Stimulated activated effector memory CD8-positive, alpha-beta T cell treated with anti-CD3 and anti-CD28 coated beads, Interleukin-12 subunit alpha, Interleukin-12 subunit beta, amount 100 ng/mL, for 72 hours (primary cell): ENCODE measurements at regions not wholly inside any gene's neighbourhood (a gene's known extent, or its start where the extent isn't known, plus 50 kb on each side); places are given as distances from the start of the nearest gene placed in this dataset.

ENCODE experiments used
- ATAC-seq: fragments of 150-1000 bp; cut with Tn5 transposase; 2 replicates; pipeline ENCODE4 v1.10.0; 2021
- DNase-seq, 2 donors: peaks; one replicate each; pipeline ENCODE4 v3.0.0; 2021 to 2022; ENCODE audit warnings: low spot score in 2 of 2
- H3K27ac Mint-ChIP-seq: one replicate; pipeline ENCODE4 v1.8.0; 2022; ENCODE audit warnings: mild to moderate bottlenecking, mixed read lengths
- H3K36me3 Mint-ChIP-seq: one replicate; pipeline ENCODE4 v1.8.0; 2022; ENCODE audit warnings: mild to moderate bottlenecking, mixed read lengths
- H3K4me1 Mint-ChIP-seq: one replicate; pipeline ENCODE4 v1.8.0; 2022; ENCODE audit warnings: mixed read lengths
- H3K4me3 Mint-ChIP-seq: one replicate; pipeline ENCODE4 v1.8.0; 2022; ENCODE audit warnings: mild to moderate bottlenecking, mixed read lengths
- H3K9me3 Mint-ChIP-seq: one replicate; pipeline ENCODE4 v1.8.0; 2022; ENCODE audit warnings: mixed read lengths

DNA sequence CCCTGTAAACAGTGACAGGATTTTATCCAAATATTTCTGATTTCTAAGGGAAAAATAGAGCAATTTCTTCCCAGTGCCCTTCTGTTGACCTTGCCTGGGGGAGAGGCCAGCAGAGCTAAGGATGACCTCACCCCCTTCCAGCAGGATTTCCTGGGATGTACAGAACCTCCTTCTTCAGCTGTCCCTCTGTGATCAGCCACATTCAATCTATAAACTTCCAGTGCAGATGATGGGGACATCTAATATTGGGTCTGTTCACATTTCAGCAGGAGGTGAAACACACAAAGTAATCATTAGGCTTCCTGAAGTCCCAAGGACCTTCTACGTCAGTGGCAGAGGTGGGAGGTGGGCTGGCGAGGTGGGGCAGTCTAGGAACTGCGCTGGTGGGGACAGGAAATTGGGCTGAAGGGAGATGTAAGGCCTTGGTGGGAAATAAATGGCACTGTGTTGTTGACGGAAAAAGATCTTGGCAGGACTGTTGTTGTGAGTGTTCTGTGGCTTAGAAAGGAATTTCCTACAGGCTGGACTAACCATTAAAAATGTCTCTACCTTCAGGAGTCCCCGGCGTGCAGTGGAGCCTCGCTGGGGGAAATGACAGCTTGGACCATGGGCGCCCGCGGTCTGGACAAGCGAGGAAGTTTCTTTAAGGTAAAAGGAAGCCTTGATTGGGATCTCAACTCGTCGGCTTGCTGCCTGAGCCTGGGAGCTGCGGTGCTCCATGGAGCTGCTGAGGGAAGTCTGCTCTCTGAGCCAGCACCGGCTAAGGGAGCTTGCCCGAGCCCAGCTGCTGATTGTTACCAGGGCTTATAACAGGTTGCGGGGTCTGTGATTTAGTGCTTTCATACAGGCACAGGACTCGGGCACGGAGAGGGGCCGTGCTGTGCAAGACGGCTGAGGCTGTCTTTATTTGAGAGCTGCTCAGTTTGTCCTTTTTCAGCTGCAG lies 127.9 kb upstream of the NAA20 start:
- no peaks in the 10 kb centered on the region for H3K4me1 Mint-ChIP-seq
- no peak overlapping the region for H3K4me3 Mint-ChIP-seq
- H3K27ac Mint-ChIP-seq = no peak overlapping the region
- H3K9me3 Mint-ChIP-seq = no peaks in the 10 kb centered on the region
- ATAC-seq = no peak
- no peak for DNase-seq
- H3K36me3 Mint-ChIP-seq = no peaks in the 10 kb centered on the region

DNA sequence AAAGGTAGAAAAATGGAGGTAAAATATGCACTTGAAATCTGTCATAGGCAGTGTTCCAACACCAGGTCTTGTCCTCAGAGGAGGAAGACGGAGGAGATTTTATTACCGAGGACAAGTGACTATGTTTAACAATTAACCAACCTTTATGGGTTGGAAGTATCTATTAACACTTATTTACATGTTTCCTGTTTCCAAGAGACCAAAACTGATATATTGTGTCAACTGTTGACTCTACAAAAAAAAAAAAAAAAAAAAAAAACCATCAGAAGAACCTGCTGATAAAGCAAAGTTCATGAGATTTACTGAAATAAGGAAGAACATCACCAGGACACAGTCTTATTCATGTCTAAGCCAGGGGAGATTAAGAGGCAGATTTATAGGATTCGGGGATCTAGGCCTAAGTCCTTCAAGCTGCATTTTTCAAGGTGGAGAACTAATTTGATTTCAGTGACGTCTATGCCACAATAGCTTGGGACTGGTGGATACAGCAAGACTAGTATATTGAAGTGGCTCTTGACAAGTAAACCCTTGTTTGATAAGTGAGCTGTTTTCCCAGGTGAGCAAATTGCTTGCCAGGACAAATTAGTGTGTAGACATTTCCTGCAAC lies 126.6 kb upstream of the NAA20 start:
- Mint-ChIP-seq H3K4me3 (no peak overlapping the region), H3K27ac (no peak overlapping the region), H3K9me3 (no peaks in the 10 kb centered on the region), H3K36me3 (no peaks in the 10 kb centered on the region), H3K4me1 (no peaks in the 10 kb centered on the region)
- no peak for ATAC-seq
- DNase-seq = no peak

DNA sequence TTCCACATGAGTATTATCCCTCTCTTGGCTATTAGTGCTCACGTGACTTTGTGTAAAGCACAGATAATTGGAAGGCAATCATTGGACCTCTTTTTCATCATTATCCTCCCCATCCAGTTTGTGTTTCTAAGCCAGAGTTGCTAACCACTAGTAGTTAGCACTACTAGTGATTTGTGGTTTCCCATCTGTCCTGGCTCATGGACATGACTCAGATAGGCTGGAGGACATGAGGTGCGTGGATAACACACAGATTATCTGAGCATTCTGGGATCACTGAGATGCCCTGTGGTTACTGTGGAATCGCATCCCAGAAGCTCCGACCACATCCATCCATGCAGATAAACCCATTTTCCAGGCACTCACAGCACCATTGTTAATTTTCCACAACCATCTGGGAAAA lies 123.8 kb upstream of the NAA20 start:
- no peak overlapping the region for H3K27ac Mint-ChIP-seq
- no peaks in the 10 kb centered on the region for H3K4me1 Mint-ChIP-seq
- DNase-seq (no peak), ATAC-seq (no peak)
- no peaks in the 10 kb centered on the region for H3K36me3 Mint-ChIP-seq
- no peaks in the 10 kb centered on the region for H3K9me3 Mint-ChIP-seq
- no peak overlapping the region for H3K4me3 Mint-ChIP-seq

DNA sequence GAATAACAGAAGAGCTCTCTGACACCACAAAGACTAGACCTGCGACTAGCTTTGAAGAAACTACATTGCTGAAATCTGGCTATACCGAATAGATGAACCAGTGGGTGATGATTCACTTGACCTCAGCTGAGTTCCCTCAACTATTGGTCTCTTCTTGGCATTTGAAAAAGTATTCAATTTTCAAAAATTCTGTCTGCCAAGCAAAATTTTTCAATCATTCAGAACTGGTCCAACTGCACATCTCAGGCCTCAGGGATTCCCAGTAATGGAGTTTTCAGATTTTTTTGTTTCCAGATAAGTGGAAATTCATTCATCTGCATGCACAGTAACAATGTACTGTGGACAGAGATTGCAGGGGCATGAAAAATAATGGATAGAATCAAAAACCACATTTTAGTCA lies 121.4 kb upstream of the NAA20 start:
- DNase-seq = no peak
- Mint-ChIP-seq H3K9me3 (peaks cover 7% of the 10 kb centered on the region), H3K4me1 (no peaks in the 10 kb centered on the region), H3K4me3 (no peak overlapping the region), H3K36me3 (no peaks in the 10 kb centered on the region), H3K27ac (no peak overlapping the region)
- ATAC-seq = no peak

DNA sequence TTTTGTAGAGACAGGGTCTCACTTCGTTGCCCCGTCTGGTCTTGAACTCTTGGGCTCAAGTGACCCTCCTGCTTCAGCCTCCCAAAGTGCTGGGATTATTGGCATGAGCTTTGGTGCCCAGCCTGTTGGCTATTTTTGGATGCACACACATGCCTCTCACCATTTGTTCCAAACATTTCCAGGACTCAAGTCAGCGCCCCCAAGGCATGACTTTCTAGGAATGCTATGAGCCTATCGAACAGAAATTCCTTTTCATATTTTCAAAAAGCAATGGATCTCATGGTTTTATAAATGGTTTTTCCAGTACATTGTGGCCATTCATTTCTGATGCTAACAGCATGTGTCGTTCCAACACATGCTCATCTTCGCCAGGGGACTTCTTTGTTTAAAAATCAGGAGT lies 119.3 kb upstream of the NAA20 start:
- Mint-ChIP-seq H3K4me1 (no peaks in the 10 kb centered on the region), H3K36me3 (no peaks in the 10 kb centered on the region), H3K27ac (no peak overlapping the region), H3K4me3 (no peak overlapping the region), H3K9me3 (peaks cover 7% of the 10 kb centered on the region)
- DNase-seq (no peak), ATAC-seq (no peak)

DNA sequence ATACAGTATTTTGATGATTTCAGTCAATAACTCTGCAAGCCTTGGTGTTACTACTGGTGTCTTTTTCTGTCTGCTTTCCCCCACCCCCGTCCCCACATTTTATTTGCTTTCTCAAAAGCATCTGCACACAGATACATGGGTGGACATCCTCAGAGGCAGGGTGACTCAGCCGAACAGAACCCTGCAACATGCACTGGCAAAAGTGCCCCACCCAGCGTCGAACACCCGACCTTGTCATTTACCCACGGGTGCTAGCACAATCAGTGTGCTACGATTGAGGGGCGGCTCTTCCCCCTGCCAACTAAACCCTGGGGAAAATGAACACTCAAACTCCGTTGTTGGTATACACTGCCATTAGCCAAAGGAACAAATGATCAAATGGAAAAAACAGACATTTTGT lies 115.9 kb upstream of the NAA20 start:
- H3K4me3 Mint-ChIP-seq = no peak overlapping the region
- H3K36me3 Mint-ChIP-seq = no peaks in the 10 kb centered on the region
- DNase-seq = no peak

DNA sequence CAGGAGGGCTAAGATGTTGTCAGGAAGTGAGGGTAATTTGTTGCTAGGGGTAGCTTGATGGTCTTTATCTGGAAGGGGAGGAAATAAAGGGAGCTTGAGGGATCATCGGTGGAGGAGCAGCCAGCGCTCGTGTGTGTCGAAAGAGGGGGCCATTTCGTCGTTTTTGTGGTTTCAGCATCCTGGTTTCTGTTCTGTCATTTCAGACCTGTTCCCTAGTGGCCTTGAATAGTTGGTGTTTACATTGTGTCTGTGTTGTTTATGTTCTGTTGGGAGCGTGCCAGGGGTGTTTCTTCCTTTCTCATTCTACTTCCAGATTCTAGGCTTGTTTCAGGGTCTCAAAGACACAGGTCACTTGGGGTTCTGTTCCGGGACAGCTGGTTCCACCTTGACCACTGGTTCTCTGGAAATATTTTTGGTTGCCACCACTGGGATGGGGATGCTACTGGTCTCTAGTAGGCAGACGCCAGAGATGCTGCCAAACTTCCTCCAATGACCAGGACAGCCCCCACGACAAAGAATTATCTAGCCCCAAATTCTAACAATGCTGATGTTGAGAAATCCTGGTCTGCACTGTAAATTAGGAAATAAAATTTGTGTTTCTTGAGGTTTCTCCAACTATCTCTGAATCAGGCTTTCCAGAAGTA lies 113.9 kb upstream of the NAA20 start:
- Mint-ChIP-seq H3K27ac (no peak overlapping the region), H3K36me3 (no peaks in the 10 kb centered on the region), H3K9me3 (peaks cover 7% of the 10 kb centered on the region), H3K4me3 (no peak overlapping the region), H3K4me1 (no peaks in the 10 kb centered on the region)
- peak; percentile 21 for ATAC-seq
- DNase-seq = no peak

More for the DNA sequence above, 115.9 kb upstream of the NAA20 start:
- Mint-ChIP-seq H3K9me3 (peaks cover 7% of the 10 kb centered on the region), H3K27ac (no peak overlapping the region), H3K4me1 (no peaks in the 10 kb centered on the region)
- ATAC-seq = no peak

DNA sequence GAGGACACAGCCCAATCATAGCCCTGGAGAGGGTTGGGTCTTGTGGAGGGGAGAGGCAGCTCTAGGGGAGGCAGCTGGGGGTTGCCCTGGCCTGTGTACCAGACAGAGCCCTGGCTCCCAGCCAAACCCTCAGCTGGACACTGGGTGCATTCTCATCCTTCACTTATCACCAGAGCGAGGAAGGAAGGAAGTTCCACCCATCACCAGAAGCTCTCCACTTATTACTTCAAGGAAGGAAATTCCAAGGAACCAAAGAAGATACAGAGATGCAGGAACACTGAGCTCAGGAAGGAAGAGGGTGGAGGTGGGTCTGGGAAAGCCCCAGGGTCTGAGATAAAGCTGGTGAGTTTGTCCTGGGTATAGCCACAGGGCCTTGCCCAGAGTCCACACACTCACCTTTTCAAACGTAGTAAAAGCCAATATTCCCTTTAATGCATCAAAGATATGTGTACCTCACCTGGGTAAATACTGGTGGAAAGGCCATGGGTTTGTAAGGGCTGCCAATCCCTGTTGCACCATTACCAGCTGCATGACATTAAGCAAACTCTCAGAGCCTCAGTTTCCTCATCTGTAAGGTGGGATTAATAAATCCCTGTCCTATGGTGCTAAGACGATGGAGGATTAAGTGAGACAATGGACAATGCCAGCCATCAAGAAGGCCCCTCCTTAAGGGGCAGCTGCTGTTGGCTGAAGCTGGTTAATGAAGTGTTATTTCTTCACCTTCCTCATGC lies 109.7 kb upstream of the NAA20 start:
- H3K27ac Mint-ChIP-seq = no peak overlapping the region

DNA sequence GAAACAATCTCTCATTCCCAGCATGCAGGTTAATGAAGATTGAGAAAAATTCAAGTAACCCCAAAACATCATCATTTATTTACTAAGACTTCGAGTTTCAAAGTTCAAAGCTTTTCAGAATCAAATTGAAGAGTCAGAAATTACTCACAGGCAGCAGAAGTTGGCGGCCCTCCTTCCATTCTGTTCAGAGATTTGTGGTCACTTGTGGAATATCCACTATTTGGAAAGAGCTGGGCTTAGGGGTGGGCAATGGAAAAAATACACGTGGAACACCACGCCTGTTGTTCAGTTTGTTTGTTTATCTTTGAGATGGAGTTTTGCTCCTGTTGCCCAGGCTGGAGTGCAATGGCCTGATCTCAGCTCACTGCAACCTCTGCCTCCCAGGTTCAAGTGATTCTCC lies 108.6 kb upstream of the NAA20 start:
- no peaks in the 10 kb centered on the region for H3K4me1 Mint-ChIP-seq
- no peak overlapping the region for H3K4me3 Mint-ChIP-seq
- no peak overlapping the region for H3K27ac Mint-ChIP-seq
- no peaks in the 10 kb centered on the region for H3K36me3 Mint-ChIP-seq
- no peak for DNase-seq
- no peaks in the 10 kb centered on the region for H3K9me3 Mint-ChIP-seq
- ATAC-seq = no peak

More for the DNA sequence above, 109.7 kb upstream of the NAA20 start:
- H3K36me3 Mint-ChIP-seq = no peaks in the 10 kb centered on the region
- DNase-seq (no peak), ATAC-seq (no peak)
- no peaks in the 10 kb centered on the region for H3K4me1 Mint-ChIP-seq
- H3K9me3 Mint-ChIP-seq = no peaks in the 10 kb centered on the region
- H3K4me3 Mint-ChIP-seq = no peak overlapping the region

DNA sequence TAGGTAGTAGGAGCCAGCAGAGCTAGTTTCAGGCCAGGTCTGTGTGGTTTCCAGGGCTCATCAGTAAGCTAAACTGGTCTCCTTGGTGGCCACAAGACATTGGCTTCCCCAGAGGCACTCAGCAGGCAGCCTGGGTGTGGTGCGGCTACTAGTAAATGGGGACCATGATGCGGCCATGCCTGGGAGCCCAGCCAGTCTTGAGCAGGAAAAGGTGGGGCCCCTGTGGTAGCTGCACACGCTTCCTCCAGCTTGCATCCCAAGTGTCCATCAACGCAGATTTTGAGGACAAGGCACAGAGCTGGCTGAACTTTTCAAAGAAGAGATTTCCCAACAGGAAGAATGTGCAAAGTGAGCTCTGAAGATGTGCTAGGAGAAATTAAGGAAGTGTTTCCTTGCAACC lies 107.4 kb upstream of the NAA20 start:
- Mint-ChIP-seq H3K4me3 (no peak overlapping the region), H3K4me1 (no peaks in the 10 kb centered on the region), H3K9me3 (no peaks in the 10 kb centered on the region), H3K36me3 (no peaks in the 10 kb centered on the region), H3K27ac (no peak overlapping the region)
- ATAC-seq = no peak
- no peak for DNase-seq

DNA sequence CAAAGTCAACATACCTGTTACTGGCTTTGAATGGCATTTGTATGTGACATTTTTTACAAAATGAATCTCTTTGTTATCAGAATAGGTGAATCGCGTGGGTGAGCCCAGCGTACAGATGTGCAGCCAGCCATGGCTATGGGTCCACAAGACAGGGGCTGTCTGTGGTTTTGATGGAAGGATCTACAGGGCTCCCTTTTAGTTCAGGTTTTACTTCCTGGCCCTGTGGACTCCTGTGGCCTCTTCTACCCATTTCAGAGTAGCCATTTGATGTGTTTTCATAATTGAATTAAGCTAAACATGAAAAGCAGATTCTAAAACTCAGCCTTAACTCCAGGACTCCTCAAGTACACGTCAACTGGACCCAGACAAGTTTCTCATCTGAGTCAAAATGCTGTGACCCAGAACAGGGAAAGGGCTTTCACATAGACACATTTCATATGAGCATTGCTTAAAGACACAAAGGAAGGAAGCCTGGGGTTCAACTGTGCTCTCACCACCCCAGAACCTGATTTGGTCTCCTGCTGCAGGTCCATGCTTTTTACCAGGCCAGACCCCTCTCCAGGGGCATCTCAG lies 105.3 kb upstream of the NAA20 start:
- Mint-ChIP-seq H3K36me3 (no peaks in the 10 kb centered on the region), H3K4me1 (no peaks in the 10 kb centered on the region), H3K9me3 (no peaks in the 10 kb centered on the region), H3K27ac (no peak overlapping the region), H3K4me3 (no peak overlapping the region)
- ATAC-seq (no peak), DNase-seq (no peak)

DNA sequence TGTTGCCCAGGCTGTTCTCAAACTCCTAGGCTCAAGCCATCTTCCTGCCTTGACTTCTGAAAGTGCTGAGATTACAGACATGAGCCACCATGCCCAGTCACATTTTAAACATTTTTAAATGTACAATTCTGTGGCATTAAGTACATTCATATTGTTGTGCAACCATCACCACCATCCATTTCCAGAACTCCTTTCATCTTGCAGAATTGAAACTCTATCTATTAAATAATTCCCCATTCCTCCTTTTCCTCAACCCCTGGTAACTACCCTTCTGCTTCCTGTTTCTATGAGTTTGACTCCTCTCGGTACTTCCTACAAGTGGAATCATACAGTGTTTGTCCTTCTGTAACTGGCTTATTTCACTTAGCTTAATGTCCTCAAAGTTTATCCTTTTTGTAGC lies 103.8 kb upstream of the NAA20 start:
- no peaks in the 10 kb centered on the region for H3K36me3 Mint-ChIP-seq
- no peak overlapping the region for H3K27ac Mint-ChIP-seq
- H3K9me3 Mint-ChIP-seq = no peaks in the 10 kb centered on the region
- H3K4me1 Mint-ChIP-seq = no peaks in the 10 kb centered on the region
- ATAC-seq (no peak), DNase-seq (no peak)
- H3K4me3 Mint-ChIP-seq = no peak overlapping the region

DNA sequence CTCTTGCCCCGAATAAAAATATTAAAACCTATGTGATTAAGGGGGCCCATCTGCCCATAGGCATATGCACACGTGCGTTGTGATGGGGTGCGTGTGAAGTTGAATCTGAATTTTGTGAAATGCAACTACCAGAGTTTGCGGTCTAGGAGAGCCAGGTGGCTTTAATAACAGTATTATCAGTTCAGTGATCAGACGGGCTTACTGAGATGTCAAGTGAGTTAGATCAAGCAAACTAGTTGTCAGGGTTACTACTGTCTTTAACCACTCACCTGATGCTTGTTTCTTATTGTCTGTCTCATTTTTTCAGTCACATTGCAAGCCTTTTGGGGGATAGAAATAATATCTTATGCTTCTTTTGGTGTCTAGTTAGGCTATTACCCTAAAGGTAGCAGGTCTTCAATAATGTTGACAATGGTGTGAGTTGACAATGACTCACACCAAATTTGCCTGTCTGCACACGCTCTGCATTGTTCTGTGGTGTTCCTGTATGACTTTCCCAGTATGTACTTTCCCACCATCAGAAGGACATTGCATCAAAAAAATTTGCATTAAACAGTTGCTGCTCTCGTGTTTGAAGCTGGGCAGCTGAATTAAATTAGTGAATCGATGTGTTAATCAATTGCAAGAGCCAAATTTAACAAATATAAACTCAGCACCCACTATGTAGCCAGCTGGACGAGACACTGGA lies 103.1 kb upstream of the NAA20 start:
- Mint-ChIP-seq H3K9me3 (no peaks in the 10 kb centered on the region), H3K36me3 (no peaks in the 10 kb centered on the region), H3K4me3 (no peak overlapping the region), H3K4me1 (no peaks in the 10 kb centered on the region), H3K27ac (no peak overlapping the region)
- no peak for ATAC-seq
- DNase-seq = no peak

DNA sequence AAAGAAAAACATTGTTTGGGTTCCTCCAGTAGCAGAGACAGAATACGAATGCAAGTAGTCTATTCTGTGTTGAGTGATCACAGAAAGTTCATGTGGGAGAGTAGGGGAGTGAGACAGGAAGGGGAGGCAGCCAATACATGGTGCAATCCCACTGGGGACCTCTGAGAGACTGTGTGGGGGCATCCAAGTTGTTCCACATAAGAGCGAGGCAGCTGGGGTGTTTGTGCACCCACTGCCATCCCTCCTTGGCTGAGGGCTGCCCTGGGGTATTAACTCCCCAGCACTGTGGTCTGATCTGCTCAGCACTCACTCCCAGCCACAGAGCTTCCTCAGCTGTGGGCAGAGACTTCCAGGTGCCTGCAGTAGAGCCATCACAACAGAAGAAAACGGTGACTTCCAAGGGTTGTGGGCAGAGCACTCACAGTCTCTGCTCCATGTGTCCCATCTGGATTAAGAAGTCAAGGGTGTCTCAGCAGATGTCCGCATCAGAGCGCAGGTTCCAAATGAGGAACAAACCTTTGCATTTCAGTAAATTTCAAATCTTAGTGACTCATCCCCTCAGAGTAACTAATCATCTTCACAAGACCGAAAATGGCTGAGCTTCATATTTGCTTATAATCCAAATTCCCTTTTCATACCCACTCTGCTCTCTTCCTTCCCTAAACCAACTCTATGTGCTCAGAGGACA lies 101.9 kb upstream of the NAA20 start:
- Mint-ChIP-seq H3K4me1 (no peaks in the 10 kb centered on the region), H3K36me3 (no peaks in the 10 kb centered on the region), H3K9me3 (no peaks in the 10 kb centered on the region), H3K27ac (no peak overlapping the region), H3K4me3 (no peak overlapping the region)
- no peak for DNase-seq
- ATAC-seq = peak; percentile 16
